ENCODE measurements at regions not wholly inside any gene's neighbourhood (a gene's known extent, or its start where the extent isn't known, plus 50 kb on each side); places are given as distances from the start of the nearest gene placed in this dataset.

- no peak for DNase-seq (ENCODE audit: low read depth)
- in situ Hi-C loops (cut with HindIII; ENCODE audit: low sequenced_read_pairs), result no loop called here
- TF ChIP-seq CTCF (IDR thresholded peaks at IDR 0.05; ENCODE audit: low read depth, low read length, missing control alignments), result no peak
- H3K4me3 ChIP-seq (ENCODE audit: low read depth, low read length), result no peak overlapping the region
Observed at GRCh38 chr1:60152891-60153290, 79.3 kb upstream of the C1orf87 start.

GRCh38 chr1:60151311-60151710 is 77.7 kb upstream of the C1orf87 start:
- in situ Hi-C loops (cut with HindIII; ENCODE audit: low sequenced_read_pairs), result no loop called here
- no peak overlapping the region for H3K4me3 ChIP-seq (ENCODE audit: low read depth, low read length)
- DNase-seq (ENCODE audit: low read depth), result no peak
- no peak for TF ChIP-seq CTCF (IDR thresholded peaks at IDR 0.05; ENCODE audit: low read depth, low read length, missing control alignments)

GRCh38 chr1:60149251-60149650 is 75.7 kb upstream of the C1orf87 start:
- in situ Hi-C loops (cut with HindIII; ENCODE audit: low sequenced_read_pairs), result no loop called here
- DNase-seq (ENCODE audit: low read depth), result no peak
- no peak for TF ChIP-seq CTCF (IDR thresholded peaks at IDR 0.05; ENCODE audit: low read depth, low read length, missing control alignments)

GRCh38 chr1:60146884-60147283 is 73.3 kb upstream of the C1orf87 start:
- in situ Hi-C loops (cut with HindIII; ENCODE audit: low sequenced_read_pairs), result no loop called here
- no peak for TF ChIP-seq CTCF (IDR thresholded peaks at IDR 0.05; ENCODE audit: low read depth, low read length, missing control alignments)
- H3K4me3 ChIP-seq (ENCODE audit: low read depth, low read length), result no peak overlapping the region
- DNase-seq (ENCODE audit: low read depth), result no peak

More at GRCh38 chr1:60149251-60149650, 75.7 kb upstream of the C1orf87 start:
- H3K4me3 ChIP-seq (ENCODE audit: low read depth, low read length), result no peak overlapping the region

GRCh38 chr1:60145771-60146170 is 72.2 kb upstream of the C1orf87 start:
- TF ChIP-seq CTCF (IDR thresholded peaks at IDR 0.05; ENCODE audit: low read depth, low read length, missing control alignments), result no peak
- in situ Hi-C loops (cut with HindIII; ENCODE audit: low sequenced_read_pairs), result no loop called here
- no peak for DNase-seq (ENCODE audit: low read depth)
- no peak overlapping the region for H3K4me3 ChIP-seq (ENCODE audit: low read depth, low read length)

GRCh38 chr1:60141743-60142142 is 68.2 kb upstream of the C1orf87 start:
- DNase-seq (ENCODE audit: low read depth), result no peak

More at GRCh38 chr1:60141743-60142142, 68.2 kb upstream of the C1orf87 start:
- in situ Hi-C loops (cut with HindIII; ENCODE audit: low sequenced_read_pairs), result no loop called here
- no peak overlapping the region for H3K4me3 ChIP-seq (ENCODE audit: low read depth, low read length)
- no peak for TF ChIP-seq CTCF (IDR thresholded peaks at IDR 0.05; ENCODE audit: low read depth, low read length, missing control alignments)
